SH-SY5Y (cell line): ENCODE measurements at regions not wholly inside any gene's neighbourhood (a gene's known extent, or its start where the extent isn't known, plus 50 kb on each side); places are given as distances from the start of the nearest gene placed in this dataset.

Source experiments
- GATA2 ChIP-seq: IDR thresholded peaks from 2 replicates; pipeline ENCODE4 v1.6.1; 2011; ENCODE audit warnings: mild to moderate bottlenecking, low read depth, low read length
- GATA3 ChIP-seq: IDR thresholded peaks from 2 replicates; pipeline ENCODE4 v1.6.1; 2011; ENCODE audit warnings: low read depth, mild to moderate bottlenecking, low read length, moderate library complexity

- TF ChIP-seq GATA2 (no peak), GATA3 (no peak)
Measured at GRCh38 chr5:21672911-21673310, 1180.2 kb downstream of the CDH12 start.
